GM12892 (cell line): ENCODE measurements at regions not wholly inside any gene's neighbourhood (a gene's known extent, or its start where the extent isn't known, plus 50 kb on each side); places are given as distances from the start of the nearest gene placed in this dataset.

Experiments
- DNase-seq: peaks from one replicate; pipeline ENCODE4 v3.0.0; 2011; ENCODE audit not compliant: insufficient read length
- FAIRE-seq: peaks from 2 replicates; lab custom pipeline; 2011; peaks lifted over from hg19 to GRCh38; lab: Jason Lieb, UNC
- POLR2A ChIP-seq: IDR thresholded peaks from 2 replicates; pipeline ENCODE4 v1.6.1; 2011; ENCODE audit warnings: low read depth, low read length, control low read depth
- POLR2AphosphoS5 ChIP-seq: IDR thresholded peaks from 2 replicates; pipeline ENCODE4 v1.6.1; 2011; ENCODE audit warnings: low read depth, low read length, control low read depth
- TAF1 ChIP-seq: IDR thresholded peaks from 2 replicates; pipeline ENCODE4 v1.6.1; 2011; ENCODE audit warnings: low read depth, mild to moderate bottlenecking, control low read depth, low read length, borderline replicate concordance

- FAIRE-seq = no peak
- TF ChIP-seq POLR2AphosphoS5 (no peak), TAF1 (no peak), POLR2A (no peak)
- no peak for DNase-seq
These were observed 55.5 kb upstream of the SLC8A1 start for GRCh38 chr2:40507432-40507831.

GRCh38 chr2:40510304-40510703 is 58.4 kb upstream of the SLC8A1 start:
- no peak for TF ChIP-seq POLR2A
- no peak for TF ChIP-seq POLR2AphosphoS5
- no peak for TF ChIP-seq TAF1
- FAIRE-seq (no peak), DNase-seq (no peak)

GRCh38 chr2:40511661-40512213 is 59.8 kb upstream of the SLC8A1 start:
- FAIRE-seq (no peak), DNase-seq (no peak)
- no peak for TF ChIP-seq POLR2AphosphoS5
- TF ChIP-seq TAF1 = no peak
- TF ChIP-seq POLR2A = no peak

GRCh38 chr2:40512256-40512655 is 60.4 kb upstream of the SLC8A1 start:
- FAIRE-seq (no peak), DNase-seq (no peak)
- TF ChIP-seq POLR2A (no peak), TAF1 (no peak), POLR2AphosphoS5 (no peak)

- no peak for FAIRE-seq
- TF ChIP-seq TAF1 = no peak
- TF ChIP-seq POLR2A = no peak
- TF ChIP-seq POLR2AphosphoS5 = no peak
- DNase-seq = no peak
These were observed 61.3 kb upstream of the SLC8A1 start for GRCh38 chr2:40513201-40513600.

- FAIRE-seq (no peak), DNase-seq (no peak)
- TF ChIP-seq TAF1 (no peak), POLR2AphosphoS5 (no peak), POLR2A (no peak)
These were observed 64.7 kb upstream of the SLC8A1 start for GRCh38 chr2:40516604-40517003.

GRCh38 chr2:40528564-40528963 is 76.7 kb upstream of the SLC8A1 start:
- no peak for DNase-seq
- TF ChIP-seq POLR2AphosphoS5 (no peak), POLR2A (no peak), TAF1 (no peak)
- no peak for FAIRE-seq

- FAIRE-seq (no peak), DNase-seq (no peak)
- no peak for TF ChIP-seq POLR2AphosphoS5
- TF ChIP-seq TAF1 = no peak
- no peak for TF ChIP-seq POLR2A
These were observed 79.5 kb upstream of the SLC8A1 start for GRCh38 chr2:40531359-40531758.

- no peak for DNase-seq
- FAIRE-seq = no peak
- TF ChIP-seq POLR2AphosphoS5 (no peak), POLR2A (no peak), TAF1 (no peak)
These were observed 82.6 kb upstream of the SLC8A1 start for GRCh38 chr2:40534528-40534927.

GRCh38 chr2:40535972-40536371 is 84.1 kb upstream of the SLC8A1 start:
- no peak for TF ChIP-seq POLR2A
- no peak for TF ChIP-seq TAF1
- no peak for TF ChIP-seq POLR2AphosphoS5
- FAIRE-seq (no peak), DNase-seq (no peak)

- TF ChIP-seq POLR2AphosphoS5 (no peak), POLR2A (no peak), TAF1 (no peak)
- DNase-seq (no peak), FAIRE-seq (no peak)
These were observed 88.1 kb upstream of the SLC8A1 start for GRCh38 chr2:40540026-40540425.

GRCh38 chr2:40543381-40543780 is 91.5 kb upstream of the SLC8A1 start:
- DNase-seq (no peak), FAIRE-seq (no peak)
- TF ChIP-seq POLR2AphosphoS5 (no peak), POLR2A (no peak), TAF1 (no peak)
